Mucosa of descending colon (tissue), 3 donors: ENCODE measurements at regions not wholly inside any gene's neighbourhood (a gene's known extent, or its start where the extent isn't known, plus 50 kb on each side); places are given as distances from the start of the nearest gene placed in this dataset.

Source experiments
- ATAC-seq: fragments of 200-7000 bp; cut with Tn5 transposase; one replicate; pipeline ENCODE4 v1.9.1; 2020; ENCODE audit warnings: mild to moderate bottlenecking, moderate library complexity
- DNase-seq, 3 donors: peaks; one replicate each; pipeline ENCODE4 v3.0.0-alpha.2; 2020
- H3K36me3 ChIP-seq: fragments of 200-600 bp; one replicate; pipeline ENCODE4 v1.8.0; 2021; ENCODE audit warnings: low read depth, mild to moderate bottlenecking
- H3K4me1 ChIP-seq: fragments of 200-600 bp; one replicate; pipeline ENCODE4 v1.8.0; 2021; ENCODE audit warnings: low read depth, mild to moderate bottlenecking
- H3K4me3 ChIP-seq: fragments of 200-600 bp; one replicate; pipeline ENCODE4 v1.8.0; 2021; ENCODE audit warnings: mild to moderate bottlenecking
- H3K9me3 ChIP-seq: fragments of 200-600 bp; one replicate; pipeline ENCODE4 v1.8.0; 2021; ENCODE audit warnings: mild to moderate bottlenecking
- intact Hi-C, 2 donors: fragments of 100-400 bp; cut with DNase I in 1 of 2; cut with micrococcal nuclease in 1 of 2; formaldehyde crosslinking; loops; one replicate each; pipeline versions ENCODE4 v1.11.0 to v1.11.1; 2022; cut with DNase I, micrococcal nuclease
- TF ChIP-seq, protein P1 (sequence below): fragments of 200-600 bp; IDR thresholded peaks from one replicate; pipeline ENCODE4 v1.8.0; 2022; ENCODE audit warnings: antibody characterized with exemption, mild to moderate bottlenecking
- donor health status: DM: no; HTN: no; CAD: no; lungs with moderate emphysema.
- donor health status: DM: no; HTN: no; CAD: no.
- donor health status: DM: no; HTN: yes; CAD: no.

DNA sequence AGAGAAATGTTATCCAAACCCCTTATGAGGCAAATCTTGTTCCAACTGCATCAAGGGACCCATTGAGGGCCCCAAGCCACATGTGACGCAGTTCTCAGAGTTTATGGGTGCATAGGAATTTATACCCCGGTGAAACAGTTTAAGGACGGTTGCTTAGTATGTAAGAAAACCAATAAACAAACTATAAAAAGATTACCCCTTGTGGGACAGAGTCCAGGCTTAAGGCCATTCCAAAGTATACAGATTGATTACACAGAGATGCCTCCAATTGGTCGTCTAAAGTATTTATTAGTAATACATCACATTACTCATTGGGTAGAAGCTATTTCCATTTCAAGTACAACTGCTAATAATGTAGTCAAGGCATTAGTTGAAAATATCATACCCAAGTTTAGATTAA is 885.0 kb upstream of the MDGA2 start:
- intact Hi-C loops: no loop called here
- Histone ChIP-seq H3K36me3 (no peaks in the 10 kb centered on the region), H3K9me3 (peaks cover 47% of the 10 kb centered on the region), H3K4me1 (no peaks in the 10 kb centered on the region), H3K4me3 (no peak overlapping the region)
- TF ChIP-seq, protein P1, sequence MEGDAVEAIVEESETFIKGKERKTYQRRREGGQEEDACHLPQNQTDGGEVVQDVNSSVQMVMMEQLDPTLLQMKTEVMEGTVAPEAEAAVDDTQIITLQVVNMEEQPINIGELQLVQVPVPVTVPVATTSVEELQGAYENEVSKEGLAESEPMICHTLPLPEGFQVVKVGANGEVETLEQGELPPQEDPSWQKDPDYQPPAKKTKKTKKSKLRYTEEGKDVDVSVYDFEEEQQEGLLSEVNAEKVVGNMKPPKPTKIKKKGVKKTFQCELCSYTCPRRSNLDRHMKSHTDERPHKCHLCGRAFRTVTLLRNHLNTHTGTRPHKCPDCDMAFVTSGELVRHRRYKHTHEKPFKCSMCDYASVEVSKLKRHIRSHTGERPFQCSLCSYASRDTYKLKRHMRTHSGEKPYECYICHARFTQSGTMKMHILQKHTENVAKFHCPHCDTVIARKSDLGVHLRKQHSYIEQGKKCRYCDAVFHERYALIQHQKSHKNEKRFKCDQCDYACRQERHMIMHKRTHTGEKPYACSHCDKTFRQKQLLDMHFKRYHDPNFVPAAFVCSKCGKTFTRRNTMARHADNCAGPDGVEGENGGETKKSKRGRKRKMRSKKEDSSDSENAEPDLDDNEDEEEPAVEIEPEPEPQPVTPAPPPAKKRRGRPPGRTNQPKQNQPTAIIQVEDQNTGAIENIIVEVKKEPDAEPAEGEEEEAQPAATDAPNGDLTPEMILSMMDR: no peak
- DNase-seq (no peak), ATAC-seq (no peak)

DNA sequence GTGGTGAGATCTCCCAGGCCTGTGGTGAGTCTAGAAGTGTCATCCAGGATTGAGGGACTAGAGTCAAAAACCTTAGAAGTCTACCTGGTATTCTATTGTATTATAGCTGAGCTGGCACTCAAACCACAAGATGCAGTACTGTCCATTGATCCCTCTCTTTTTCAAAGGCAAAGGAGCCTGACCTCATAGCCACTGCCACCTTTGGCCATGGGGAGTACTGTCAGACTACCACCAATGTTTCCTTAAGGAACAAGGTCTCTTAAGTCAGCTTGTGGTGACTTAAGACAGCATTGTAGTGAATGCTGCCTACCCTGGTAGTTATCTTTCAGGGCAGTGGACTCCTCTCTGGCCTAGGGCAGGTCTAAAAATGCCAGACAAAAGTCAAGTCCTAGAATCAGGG is 878.0 kb upstream of the MDGA2 start:
- intact Hi-C loops: no loop called here
- ATAC-seq: no peak
- no peaks in the 10 kb centered on the region for H3K4me1 ChIP-seq
- no peak for DNase-seq
- H3K9me3 ChIP-seq: peaks cover 20% of the 10 kb centered on the region
- no peak overlapping the region for H3K4me3 ChIP-seq
- H3K36me3 ChIP-seq: no peaks in the 10 kb centered on the region
- TF ChIP-seq, protein P1: no peak

DNA sequence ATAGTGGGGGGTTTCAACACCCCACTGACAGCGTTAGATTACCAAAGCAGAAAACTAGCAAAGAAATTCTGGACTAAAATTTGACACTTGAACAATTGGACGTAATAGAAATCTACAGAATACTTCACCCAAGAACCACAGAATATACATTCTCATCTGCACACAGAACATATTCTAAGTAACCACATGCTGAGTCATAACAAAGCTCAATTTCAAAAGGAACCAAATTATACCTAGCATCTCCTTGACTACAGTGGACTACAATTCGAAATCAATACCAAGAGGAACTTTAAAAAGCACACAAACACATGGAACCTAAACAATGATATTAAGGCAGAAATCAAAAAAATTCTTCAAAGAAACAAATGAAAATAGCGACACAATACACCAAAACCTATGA is 871.6 kb upstream of the MDGA2 start:
- intact Hi-C loops: no loop called here
- TF ChIP-seq, protein P1: no peak
- no peaks in the 10 kb centered on the region for H3K4me1 ChIP-seq
- H3K9me3 ChIP-seq: peaks cover 44% of the 10 kb centered on the region
- no peaks in the 10 kb centered on the region for H3K36me3 ChIP-seq
- H3K4me3 ChIP-seq: no peak overlapping the region
- ATAC-seq (no peak), DNase-seq (no peak)

GRCh38 chr14:48537600-48537999 is 862.2 kb upstream of the MDGA2 start:
- intact Hi-C loops: no loop called here
- TF ChIP-seq, protein P1: no peak
- Histone ChIP-seq H3K4me1 (no peaks in the 10 kb centered on the region), H3K4me3 (no peak overlapping the region), H3K9me3 (peaks cover 38% of the 10 kb centered on the region), H3K36me3 (no peaks in the 10 kb centered on the region)
- DNase-seq (no peak), ATAC-seq (no peak)

GRCh38 chr14:48536318-48536717 is 860.9 kb upstream of the MDGA2 start:
- DNase-seq: no peak
- TF ChIP-seq, protein P1: no peak
- intact Hi-C loops: no loop called here

GRCh38 chr14:48527832-48528231 is 852.4 kb upstream of the MDGA2 start:
- TF ChIP-seq, protein P1: no peak
- DNase-seq (no peak), ATAC-seq (no peak)
- H3K4me1 ChIP-seq: no peaks in the 10 kb centered on the region
- peaks cover 36% of the 10 kb centered on the region for H3K9me3 ChIP-seq
- no peak overlapping the region for H3K4me3 ChIP-seq
- intact Hi-C loops: no loop called here
- H3K36me3 ChIP-seq: no peaks in the 10 kb centered on the region

More at GRCh38 chr14:48536318-48536717, 860.9 kb upstream of the MDGA2 start:
- no peaks in the 10 kb centered on the region for H3K4me1 ChIP-seq
- H3K4me3 ChIP-seq: no peak overlapping the region
- H3K36me3 ChIP-seq: no peaks in the 10 kb centered on the region
- H3K9me3 ChIP-seq: peaks cover 35% of the 10 kb centered on the region
- ATAC-seq: no peak
